HepG2 (cell line): ENCODE measurements at regions not wholly inside any gene's neighbourhood (a gene's known extent, or its start where the extent isn't known, plus 50 kb on each side); places are given as distances from the start of the nearest gene placed in this dataset.

Experiments
- ATAC-seq: fragments of 200-7000 bp; cut with Tn5 transposase; 3 replicates; pipeline ENCODE4 v1.9.1; 2020; ENCODE audit warnings: mild to moderate bottlenecking, moderate library complexity
- BruUV-seq: library from RNA; stranded (reverse); fragments of 400-500 nt; replicated peaks from 2 replicates; lab custom pipeline; 2021; lab: Mats Ljungman, UMichigan
- CTCF ChIA-PET: fragments of 300-600 bp; formaldehyde crosslinking; extraction: SDS; loops from one replicate; lab custom pipeline; 2021; ENCODE audit warnings: low total read pairs, inconsistent platforms, low intra/inter-chr PET ratio; lab: Yijun Ruan, JAX
- POLR2A ChIA-PET: fragments of 350-600 bp; sonication (Branson Sonifier 250); formaldehyde crosslinking; loops from one replicate; lab custom pipeline; 2020; ENCODE audit warnings: antibody characterized with exemption, inconsistent platforms; lab: Yijun Ruan, JAX
- DNase-seq: peaks from one replicate; pipeline ENCODE4 v3.0.0-alpha.2; 2015; ENCODE audit warnings: low spot score
- FAIRE-seq: peaks from 3 replicates; lab custom pipeline; 2011; peaks lifted over from hg19 to GRCh38; lab: Jason Lieb, UNC
- H2AFZ ChIP-seq: one replicate; pipeline ENCODE4 v1.6.1; 2011; ENCODE audit warnings: low read length, inconsistent platforms
- H3K27ac ChIP-seq: fragments of 300-600 bp; 3 replicates; pipeline ENCODE4 v1.8.0; 2011; ENCODE audit warnings: mixed run types, mild to moderate bottlenecking, mixed read lengths, low read length, inconsistent platforms; ENCODE audit not compliant: insufficient read depth; ENCODE audit errors: extremely low read length
- H3K27me3 ChIP-seq, 2 experiments: fragments of 200-600 bp in 1 of 2; 2 replicates in 1 of 2; 3 replicates in 1 of 2; pipeline versions ENCODE4 v1.6.0 to v1.8.0; 2011; ENCODE audit warnings: low read length in 2 of 2, mild to moderate bottlenecking in 2 of 2, moderate library complexity in 2 of 2, inconsistent platforms in 1 of 2; ENCODE audit not compliant: insufficient read depth in 2 of 2, control insufficient read depth in 1 of 2
- H3K36me3 ChIP-seq, 2 experiments: fragments of 200-600 bp in 1 of 2; replicated peaks in 1 of 2; 2 replicates in 1 of 2; 3 replicates in 1 of 2; pipeline versions ENCODE4 v1.5.1 to v1.8.0; 2011; ENCODE audit warnings: low read length in 2 of 2, inconsistent platforms in 1 of 2; ENCODE audit not compliant: insufficient read depth in 2 of 2, control insufficient read depth in 1 of 2
- H3K4me1 ChIP-seq: 2 replicates; pipeline ENCODE4 v1.5.1; 2012; ENCODE audit warnings: low read length, inconsistent platforms; ENCODE audit not compliant: insufficient read depth
- H3K4me2 ChIP-seq: 2 replicates; pipeline ENCODE4 v1.6.0; 2011; ENCODE audit warnings: low read depth, low read length, inconsistent platforms
- H3K4me3 ChIP-seq, 3 experiments: fragments of 200-600 bp in 1 of 3; sonication (generic), shearing (Covaris generic) in 1 of 3; replicated peaks in 1 of 3; 2 replicates each; pipeline ENCODE4 v1.5.1; 2011 to 2016; ENCODE audit warnings: low read length in 3 of 3, inconsistent platforms in 2 of 3, low read depth in 2 of 3, mild to moderate bottlenecking in 2 of 3, control low read depth in 1 of 3, mixed read lengths in 1 of 3; ENCODE audit not compliant: insufficient read depth in 1 of 3
- H3K79me2 ChIP-seq: one replicate; pipeline ENCODE4 v1.6.1; 2011; ENCODE audit warnings: low read length, inconsistent platforms; ENCODE audit not compliant: insufficient read depth
- H3K9ac ChIP-seq: 2 replicates; pipeline ENCODE4 v1.6.0; 2011; ENCODE audit warnings: mild to moderate bottlenecking, low read depth, low read length, inconsistent platforms; ENCODE audit not compliant: insufficient read depth
- H3K9me3 ChIP-seq: 2 replicates; pipeline ENCODE4 v1.5.1; 2012; ENCODE audit warnings: mild to moderate bottlenecking, low read length
- H4K20me1 ChIP-seq: 2 replicates; pipeline ENCODE4 v1.6.0; 2011; ENCODE audit warnings: inconsistent platforms, mild to moderate bottlenecking, low read length, moderate library complexity; ENCODE audit not compliant: insufficient read depth
- EHMT2 ChIP-seq: fragments of 200-600 bp; sonication (generic); IDR thresholded peaks from 2 replicates; pipeline ENCODE4 v1.7.0; 2017; ENCODE audit warnings: antibody characterized with exemption, low read depth, low read length, borderline replicate concordance
- IKZF1 ChIP-seq: fragments of 450-650 bp; IDR thresholded peaks from 2 replicates; pipeline ENCODE4 v1.7.1; 2016
- MTF1 ChIP-seq: sonication (generic); formaldehyde crosslinking; IDR thresholded peaks from 2 replicates; pipeline ENCODE4 v1.5.0; 2020; ENCODE audit warnings: missing genetic modification reagents
- ZNF234 ChIP-seq: sonication (generic); formaldehyde crosslinking; conservative IDR thresholded peaks from 2 replicates; pipeline ENCODE4 v1.5.1; 2020; ENCODE audit warnings: mild to moderate bottlenecking, missing genetic modification reagents
- ZNF263 ChIP-seq: sonication (generic); formaldehyde crosslinking; IDR thresholded peaks from 2 replicates; pipeline ENCODE4 v1.4.0; 2020; ENCODE audit warnings: missing genetic modification reagents
- ZNF614 ChIP-seq: IDR thresholded peaks from 2 replicates; pipeline ENCODE4 v1.6.1; 2018; ENCODE audit warnings: missing biosample characterization, missing genetic modification reagents, inconsistent platforms, borderline replicate concordance
- ZSCAN29 ChIP-seq: sonication (generic); formaldehyde crosslinking; conservative IDR thresholded peaks from 2 replicates; pipeline ENCODE4 v1.4.0; 2020; ENCODE audit warnings: mild to moderate bottlenecking, missing genetic modification reagents
- WGBS: methylation state at CpG from one replicate; pipeline ENCODE4 v1.1.6; 2017; ENCODE audit warnings: low lambda C conversion rate; 5-methylcytosine and 5-hydroxymethylcytosine counted together
- in situ Hi-C: cut with HindIII; loops from 2 replicates; pipeline ENCODE4 v1.10.0; 2017; ENCODE audit warnings: low pct_unique_long_range_greater_than_20kb; ENCODE audit not compliant: extremely low pct_ligation_motif_present
- intact Hi-C: fragments of 100-400 bp; cut with micrococcal nuclease; formaldehyde crosslinking; loops from one replicate; pipeline ENCODE4 v1.10.0; 2022; ENCODE audit not compliant: unreplicated experiment
- TF ChIP-seq, protein P1 (sequence below): sonication (generic); formaldehyde crosslinking; IDR thresholded peaks from 2 replicates; pipeline ENCODE4 v1.5.0; 2020; ENCODE audit warnings: missing genetic modification reagents
- TF ChIP-seq, protein P2 (sequence below): sonication (generic); formaldehyde crosslinking; IDR thresholded peaks from 2 replicates; pipeline ENCODE4 v1.4.0; 2020; ENCODE audit warnings: missing genetic modification reagents, borderline replicate concordance

- H3K27ac ChIP-seq: no peak overlapping the region
- ATAC-seq: no peak
- H3K27me3 ChIP-seq: no peaks in the 10 kb centered on the region; a peak in 2 of 5 replicates
- FAIRE-seq: no peak
- H3K9ac ChIP-seq: no peak overlapping the region
- intact Hi-C loops: no loop called here
- no peak for DNase-seq
- no peaks in the 10 kb centered on the region for H3K79me2 ChIP-seq
- no peaks in the 10 kb centered on the region for H3K36me3 ChIP-seq
- no TSS peak for BruUV-seq
- CTCF ChIA-PET: no interaction called here
- H2AFZ ChIP-seq: no peak overlapping the region
- H4K20me1 ChIP-seq: no peaks in the 10 kb centered on the region
- in situ Hi-C loops: no loop called here
- WGBS: 58% methylated on average over 17 of the region's 30 CpGs
- no peak overlapping the region for H3K4me3 ChIP-seq
- no peaks in the 10 kb centered on the region for H3K9me3 ChIP-seq
- H3K4me2 ChIP-seq: no peak overlapping the region
- TF ChIP-seq MTF1 (CRISPR knock-in tag) (no peak), ZNF263 (CRISPR knock-in tag) (peak; percentile 37; the same call in 1 of the 2 replicates)
- TF ChIP-seq, all 625 proteins: peak for 1
- H3K4me1 ChIP-seq: no peaks in the 10 kb centered on the region
- POLR2A ChIA-PET: no interaction called here
Measured at GRCh38 chr4:188270273-188271069, 131.2 kb downstream of the TRIML1 start.

DNA sequence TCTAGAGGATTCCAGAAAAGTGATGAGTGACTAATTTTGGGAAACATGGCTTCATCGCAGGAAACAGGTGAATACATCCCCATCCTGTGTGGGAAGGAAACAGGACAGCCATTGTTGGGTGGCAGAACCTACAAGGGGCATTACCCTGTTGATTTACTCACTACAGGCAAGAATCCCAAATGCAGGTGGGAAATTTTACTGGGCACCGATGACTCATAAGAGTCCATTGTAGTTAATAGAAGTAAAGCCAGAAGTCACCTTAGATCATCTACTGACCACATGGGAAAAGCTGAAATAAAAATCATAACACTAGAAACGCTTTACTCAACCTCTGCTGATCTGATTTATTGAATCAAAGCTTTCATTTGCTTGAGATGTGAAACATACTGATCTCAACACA lies 136.4 kb downstream of the TRIML1 start:
- no peak for ATAC-seq
- H3K9ac ChIP-seq: no peak overlapping the region
- H3K79me2 ChIP-seq: no peaks in the 10 kb centered on the region
- no peaks in the 10 kb centered on the region for H4K20me1 ChIP-seq
- H3K4me3 ChIP-seq: no peak overlapping the region
- H3K9me3 ChIP-seq: no peaks in the 10 kb centered on the region
- H3K4me1 ChIP-seq: no peaks in the 10 kb centered on the region
- CTCF ChIA-PET: no interaction called here
- H3K27me3 ChIP-seq: no peaks in the 10 kb centered on the region
- BruUV-seq: no TSS peak
- in situ Hi-C loops (no loop called here), intact Hi-C loops (no loop called here)
- H3K4me2 ChIP-seq: no peak overlapping the region
- no peak overlapping the region for H3K27ac ChIP-seq
- H3K36me3 ChIP-seq: no peaks in the 10 kb centered on the region
- WGBS: 32% methylated on average over 3 of the region's 3 CpGs
- FAIRE-seq: no peak
- POLR2A ChIA-PET: no interaction called here
- DNase-seq: no peak
- no peak overlapping the region for H2AFZ ChIP-seq
- TF ChIP-seq ZSCAN29 (no peak), IKZF1 (no peak), ZNF234 (no peak), ZNF614 (CRISPR knock-in tag) (no peak), EHMT2 (no peak)
- TF ChIP-seq, protein P1, sequence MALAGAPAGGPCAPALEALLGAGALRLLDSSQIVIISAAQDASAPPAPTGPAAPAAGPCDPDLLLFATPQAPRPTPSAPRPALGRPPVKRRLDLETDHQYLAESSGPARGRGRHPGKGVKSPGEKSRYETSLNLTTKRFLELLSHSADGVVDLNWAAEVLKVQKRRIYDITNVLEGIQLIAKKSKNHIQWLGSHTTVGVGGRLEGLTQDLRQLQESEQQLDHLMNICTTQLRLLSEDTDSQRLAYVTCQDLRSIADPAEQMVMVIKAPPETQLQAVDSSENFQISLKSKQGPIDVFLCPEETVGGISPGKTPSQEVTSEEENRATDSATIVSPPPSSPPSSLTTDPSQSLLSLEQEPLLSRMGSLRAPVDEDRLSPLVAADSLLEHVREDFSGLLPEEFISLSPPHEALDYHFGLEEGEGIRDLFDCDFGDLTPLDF (CRISPR knock-in tag): no peak
- TF ChIP-seq, protein P2, sequence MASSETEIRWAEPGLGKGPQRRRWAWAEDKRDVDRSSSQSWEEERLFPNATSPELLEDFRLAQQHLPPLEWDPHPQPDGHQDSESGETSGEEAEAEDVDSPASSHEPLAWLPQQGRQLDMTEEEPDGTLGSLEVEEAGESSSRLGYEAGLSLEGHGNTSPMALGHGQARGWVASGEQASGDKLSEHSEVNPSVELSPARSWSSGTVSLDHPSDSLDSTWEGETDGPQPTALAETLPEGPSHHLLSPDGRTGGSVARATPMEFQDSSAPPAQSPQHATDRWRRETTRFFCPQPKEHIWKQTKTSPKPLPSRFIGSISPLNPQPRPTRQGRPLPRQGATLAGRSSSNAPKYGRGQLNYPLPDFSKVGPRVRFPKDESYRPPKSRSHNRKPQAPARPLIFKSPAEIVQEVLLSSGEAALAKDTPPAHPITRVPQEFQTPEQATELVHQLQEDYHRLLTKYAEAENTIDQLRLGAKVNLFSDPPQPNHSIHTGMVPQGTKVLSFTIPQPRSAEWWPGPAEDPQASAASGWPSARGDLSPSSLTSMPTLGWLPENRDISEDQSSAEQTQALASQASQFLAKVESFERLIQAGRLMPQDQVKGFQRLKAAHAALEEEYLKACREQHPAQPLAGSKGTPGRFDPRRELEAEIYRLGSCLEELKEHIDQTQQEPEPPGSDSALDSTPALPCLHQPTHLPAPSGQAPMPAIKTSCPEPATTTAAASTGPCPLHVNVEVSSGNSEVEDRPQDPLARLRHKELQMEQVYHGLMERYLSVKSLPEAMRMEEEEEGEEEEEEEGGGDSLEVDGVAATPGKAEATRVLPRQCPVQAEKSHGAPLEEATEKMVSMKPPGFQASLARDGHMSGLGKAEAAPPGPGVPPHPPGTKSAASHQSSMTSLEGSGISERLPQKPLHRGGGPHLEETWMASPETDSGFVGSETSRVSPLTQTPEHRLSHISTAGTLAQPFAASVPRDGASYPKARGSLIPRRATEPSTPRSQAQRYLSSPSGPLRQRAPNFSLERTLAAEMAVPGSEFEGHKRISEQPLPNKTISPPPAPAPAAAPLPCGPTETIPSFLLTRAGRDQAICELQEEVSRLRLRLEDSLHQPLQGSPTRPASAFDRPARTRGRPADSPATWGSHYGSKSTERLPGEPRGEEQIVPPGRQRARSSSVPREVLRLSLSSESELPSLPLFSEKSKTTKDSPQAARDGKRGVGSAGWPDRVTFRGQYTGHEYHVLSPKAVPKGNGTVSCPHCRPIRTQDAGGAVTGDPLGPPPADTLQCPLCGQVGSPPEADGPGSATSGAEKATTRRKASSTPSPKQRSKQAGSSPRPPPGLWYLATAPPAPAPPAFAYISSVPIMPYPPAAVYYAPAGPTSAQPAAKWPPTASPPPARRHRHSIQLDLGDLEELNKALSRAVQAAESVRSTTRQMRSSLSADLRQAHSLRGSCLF (CRISPR knock-in tag): no peak
